ENCODE measurements at regions not wholly inside any gene's neighbourhood (a gene's known extent, or its start where the extent isn't known, plus 50 kb on each side); places are given as distances from the start of the nearest gene placed in this dataset.

- WGBS, 2 experiments (ENCODE audit: insufficient coverage in 1 of 2, insufficient read length in 1 of 2) = 100% methylated on average over 1 of the region's 1 CpG
Measured at GRCh38 chr3:30512576-30512975, 93.8 kb upstream of the TGFBR2 start.

GRCh38 chr3:30513374-30514152 is 92.8 kb upstream of the TGFBR2 start:
- Histone ChIP-seq H3K9me3 (ENCODE audit: control insufficient read depth, low read length) (no peaks in the 10 kb centered on the region), H3K27me3 (ENCODE audit: control insufficient read depth, insufficient read depth, low read length, poor library complexity, severe bottlenecking) (no peaks in the 10 kb centered on the region), H3K9ac (ENCODE audit: extremely low read depth, low read length, poor library complexity, severe bottlenecking) (no peak overlapping the region), H3K36me3 (ENCODE audit: control insufficient read depth, insufficient read depth, low read length) (no peaks in the 10 kb centered on the region), H3K4me3 (ENCODE audit: low read length) (no peak overlapping the region), H3K27ac (ENCODE audit: low read depth, low read length) (no peak overlapping the region), H3K4me1 (ENCODE audit: control insufficient read depth, insufficient read depth, low read length) (no peaks in the 10 kb centered on the region)
- Mint-ChIP-seq H3K4me1 (peaks cover 4% of the 10 kb centered on the region), H3K27me3 (ENCODE audit: insufficient read depth) (no peaks in the 10 kb centered on the region), H3K36me3 (ENCODE audit: low read depth) (no peaks in the 10 kb centered on the region), H3K9me3 (no peaks in the 10 kb centered on the region), H3K27ac (no peak overlapping the region), H3K4me3 (no peak overlapping the region)
- WGBS, 2 experiments (ENCODE audit: insufficient coverage in 1 of 2, insufficient read length in 1 of 2) = 97 to 100% methylated on average over 3 to 4 of the region's 4 CpGs
- no peak for TF ChIP-seq CTCF (conservative IDR thresholded peaks at IDR 0.05)
- DNase-seq = no peak

More at GRCh38 chr3:30512576-30512975, 93.8 kb upstream of the TGFBR2 start:
- Mint-ChIP-seq H3K4me1 (peaks cover 4% of the 10 kb centered on the region), H3K27me3 (ENCODE audit: insufficient read depth) (no peaks in the 10 kb centered on the region), H3K27ac (no peak overlapping the region), H3K9me3 (no peaks in the 10 kb centered on the region), H3K4me3 (no peak overlapping the region), H3K36me3 (ENCODE audit: low read depth) (no peaks in the 10 kb centered on the region)
- Histone ChIP-seq H3K27ac (ENCODE audit: low read depth, low read length) (no peak overlapping the region), H3K9me3 (ENCODE audit: control insufficient read depth, low read length) (no peaks in the 10 kb centered on the region), H3K9ac (ENCODE audit: extremely low read depth, low read length, poor library complexity, severe bottlenecking) (no peak overlapping the region), H3K4me3 (ENCODE audit: low read length) (no peak overlapping the region), H3K4me1 (ENCODE audit: control insufficient read depth, insufficient read depth, low read length) (no peaks in the 10 kb centered on the region), H3K27me3 (ENCODE audit: control insufficient read depth, insufficient read depth, low read length, poor library complexity, severe bottlenecking) (no peaks in the 10 kb centered on the region), H3K36me3 (ENCODE audit: control insufficient read depth, insufficient read depth, low read length) (no peaks in the 10 kb centered on the region)
- no peak for DNase-seq
- no peak for TF ChIP-seq CTCF (conservative IDR thresholded peaks at IDR 0.05)

GRCh38 chr3:30516238-30516637 is 90.2 kb upstream of the TGFBR2 start:
- H3K4me3 Mint-ChIP-seq = no peak overlapping the region
- no peaks in the 10 kb centered on the region for H3K9me3 Mint-ChIP-seq
- WGBS, 2 experiments (ENCODE audit: insufficient coverage in 1 of 2, insufficient read length in 1 of 2) = 86 to 99% methylated on average over 1 to 2 of the region's 2 CpGs
- H3K27me3 ChIP-seq (ENCODE audit: control insufficient read depth, insufficient read depth, low read length, poor library complexity, severe bottlenecking) = no peaks in the 10 kb centered on the region
- H3K36me3 ChIP-seq (ENCODE audit: control insufficient read depth, insufficient read depth, low read length) = no peaks in the 10 kb centered on the region
- no peaks in the 10 kb centered on the region for H3K36me3 Mint-ChIP-seq (ENCODE audit: low read depth)
- no peaks in the 10 kb centered on the region for H3K9me3 ChIP-seq (ENCODE audit: control insufficient read depth, low read length)
- H3K27ac ChIP-seq (ENCODE audit: low read depth, low read length) = no peak overlapping the region
- H3K27me3 Mint-ChIP-seq (ENCODE audit: insufficient read depth) = no peaks in the 10 kb centered on the region
- no peaks in the 10 kb centered on the region for H3K4me1 ChIP-seq (ENCODE audit: control insufficient read depth, insufficient read depth, low read length)
- no peak overlapping the region for H3K9ac ChIP-seq (ENCODE audit: extremely low read depth, low read length, poor library complexity, severe bottlenecking)
- TF ChIP-seq CTCF (conservative IDR thresholded peaks at IDR 0.05) = no peak
- H3K4me1 Mint-ChIP-seq = peaks cover 14% of the 10 kb centered on the region
- no peak overlapping the region for H3K27ac Mint-ChIP-seq
- no peak for DNase-seq
- H3K4me3 ChIP-seq (ENCODE audit: low read length) = no peak overlapping the region

Measured in endodermal cell (in vitro differentiated cells).